SJSA1 (cell line): ENCODE measurements at regions not wholly inside any gene's neighbourhood (a gene's known extent, or its start where the extent isn't known, plus 50 kb on each side); places are given as distances from the start of the nearest gene placed in this dataset.
"Not testable (repeated sequence)": the region's sequence is repeated elsewhere in the genome, so short reads cannot be mapped to it uniquely, and the experiment has no call there.

Experiments
- DNase-seq, 2 experiments: peaks; one replicate each; pipeline ENCODE4 v3.0.0-alpha.2; 2015 to 2020; ENCODE audit warnings: low spot score in 2 of 2, low read depth in 1 of 2
- H3K27ac ChIP-seq: fragments of 250-450 bp; sonication (Bioruptor Pico); 2 replicates; pipeline ENCODE4 v1.5.1; 2020; ENCODE audit warnings: mild to moderate bottlenecking, moderate library complexity
- H3K27me3 ChIP-seq: fragments of 250-450 bp; sonication (Bioruptor Pico); replicated peaks from 2 replicates; pipeline ENCODE4 v1.5.1; 2020; ENCODE audit warnings: mild to moderate bottlenecking, moderate library complexity
- H3K36me3 ChIP-seq: fragments of 250-450 bp; sonication (Bioruptor Pico); 2 replicates; pipeline ENCODE4 v1.5.1; 2020; ENCODE audit warnings: mild to moderate bottlenecking
- H3K4me1 ChIP-seq: fragments of 250-450 bp; sonication (Bioruptor Pico); replicated peaks from 2 replicates; pipeline ENCODE4 v1.6.1; 2021; ENCODE audit warnings: mild to moderate bottlenecking
- H3K4me3 ChIP-seq: fragments of 250-450 bp; sonication (Bioruptor Pico); 2 replicates; pipeline ENCODE4 v1.5.1; 2020; ENCODE audit warnings: mild to moderate bottlenecking
- H3K9me3 ChIP-seq: fragments of 250-450 bp; sonication (Bioruptor Pico); replicated peaks from 2 replicates; pipeline ENCODE4 v1.5.1; 2020; ENCODE audit warnings: mild to moderate bottlenecking

DNA sequence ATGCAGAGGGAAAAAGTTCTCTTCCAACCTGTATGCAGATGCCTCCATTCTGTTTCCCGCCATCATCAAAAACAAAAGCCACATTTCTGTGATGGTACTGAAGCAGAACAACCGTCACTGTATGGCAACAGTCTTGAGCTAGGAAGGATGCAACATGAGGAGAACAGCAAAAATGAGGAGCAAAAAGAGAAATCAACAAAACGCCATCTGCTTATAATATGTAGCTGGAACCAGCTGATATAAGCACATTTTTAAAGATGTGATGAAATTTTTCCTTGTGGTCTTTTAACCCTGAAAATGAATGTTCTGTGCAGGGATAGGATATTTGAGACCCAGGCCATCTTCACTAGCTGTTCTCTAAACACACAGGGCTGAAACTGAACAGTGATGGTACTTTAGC lies 287.0 kb downstream of the ZIC4 start:
- Histone ChIP-seq H3K9me3 (no peaks in the 10 kb centered on the region), H3K4me3 (no peak overlapping the region), H3K4me1 (peaks cover 7% of the 10 kb centered on the region), H3K36me3 (no peaks in the 10 kb centered on the region), H3K27me3 (no peaks in the 10 kb centered on the region), H3K27ac (0 out of 2 replicates have a peak overlapping the region, but pooled peaks have one; percentile 4)
- DNase-seq, result no peak

DNA sequence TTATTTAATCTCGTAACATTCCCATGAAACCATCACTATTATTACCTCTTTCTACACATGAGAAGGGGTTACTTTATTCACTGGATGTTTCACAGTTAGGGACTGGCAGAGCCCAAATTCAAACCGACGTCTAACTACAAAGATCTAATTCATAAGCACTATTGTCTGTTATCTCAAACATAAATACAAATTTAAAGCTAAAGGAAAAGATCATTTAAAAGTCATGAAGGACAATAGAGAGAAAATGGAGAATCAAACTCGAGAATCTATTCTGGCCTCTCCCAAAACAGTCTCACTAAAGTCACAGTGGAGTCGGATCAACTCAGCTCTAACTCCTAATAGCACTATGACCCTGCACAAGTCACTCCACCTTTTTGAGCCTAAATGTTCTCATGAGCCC lies 287.7 kb downstream of the ZIC4 start:
- Histone ChIP-seq H3K4me1 (peaks cover 14% of the 10 kb centered on the region), H3K4me3 (no peak overlapping the region), H3K36me3 (no peaks in the 10 kb centered on the region), H3K9me3 (no peaks in the 10 kb centered on the region), H3K27ac (no peak overlapping the region), H3K27me3 (no peaks in the 10 kb centered on the region)
- no peak for DNase-seq

DNA sequence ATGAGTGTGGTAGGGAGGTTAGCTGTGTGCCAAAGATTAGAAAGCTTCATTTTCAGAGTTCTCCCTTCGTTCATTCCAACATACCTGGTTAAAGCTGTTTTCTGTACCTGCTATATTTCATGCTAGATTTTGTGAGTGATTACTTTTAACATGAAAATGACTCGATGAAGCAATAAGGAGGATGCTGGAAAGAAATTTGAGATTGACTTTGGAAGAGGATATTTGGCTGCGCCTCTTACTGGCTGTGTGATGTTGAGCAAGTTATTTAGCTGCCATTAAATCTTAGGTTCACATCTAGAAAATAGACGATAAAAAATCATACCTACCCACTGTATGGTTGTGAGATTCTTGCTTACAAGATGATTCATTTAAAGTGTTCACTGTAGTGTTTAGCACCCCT lies 288.7 kb downstream of the ZIC4 start:
- peaks cover 23% of the 10 kb centered on the region for H3K4me1 ChIP-seq

DNA sequence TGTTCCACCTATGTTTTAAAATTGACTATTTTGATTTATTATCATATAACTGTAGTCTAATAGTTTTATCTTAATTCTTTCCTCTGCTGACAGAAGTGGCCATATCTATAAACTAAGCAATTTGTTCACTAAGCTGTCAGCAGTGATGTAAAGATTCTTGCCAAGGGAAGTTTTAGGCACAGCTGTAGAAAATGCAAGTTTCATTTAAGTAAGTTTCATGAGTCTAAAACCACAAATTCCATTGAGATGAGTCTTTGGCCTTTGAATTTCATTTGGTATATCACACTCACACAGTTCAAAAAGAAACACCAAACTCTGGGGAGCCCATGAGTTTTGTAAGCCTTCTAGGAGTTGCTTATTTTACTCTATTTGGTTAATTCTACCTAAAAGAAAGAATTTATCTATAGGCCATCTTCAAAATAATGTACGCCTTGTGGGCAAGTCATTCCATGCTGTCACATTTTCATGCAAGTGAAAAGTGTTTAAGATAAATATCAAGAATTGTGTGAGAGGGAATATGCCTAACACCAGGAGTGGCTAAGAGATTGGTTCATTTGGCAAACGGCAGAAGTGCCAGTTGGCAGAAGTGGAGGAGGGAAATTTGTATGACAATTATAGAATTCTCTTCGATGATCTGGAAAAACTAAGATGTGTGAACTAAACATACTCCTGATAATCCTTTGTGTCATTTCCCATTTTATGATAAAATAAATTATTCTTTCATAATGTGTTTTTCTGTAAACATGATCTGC lies 292.9 kb downstream of the ZIC4 start:
- Histone ChIP-seq H3K27ac (peak overlapping the region; percentile 92), H3K9me3 (no peaks in the 10 kb centered on the region), H3K4me3 (no peak overlapping the region), H3K27me3 (no peaks in the 10 kb centered on the region), H3K36me3 (no peaks in the 10 kb centered on the region), H3K4me1 (peaks cover 18% of the 10 kb centered on the region)
- peak; percentile 37 to 79 for DNase-seq

More for the DNA sequence above, 288.7 kb downstream of the ZIC4 start:
- H3K4me3 ChIP-seq, result no peak overlapping the region
- no peak overlapping the region for H3K27ac ChIP-seq
- no peaks in the 10 kb centered on the region for H3K36me3 ChIP-seq
- H3K27me3 ChIP-seq, result no peaks in the 10 kb centered on the region
- no peaks in the 10 kb centered on the region for H3K9me3 ChIP-seq
- no peak for DNase-seq

DNA sequence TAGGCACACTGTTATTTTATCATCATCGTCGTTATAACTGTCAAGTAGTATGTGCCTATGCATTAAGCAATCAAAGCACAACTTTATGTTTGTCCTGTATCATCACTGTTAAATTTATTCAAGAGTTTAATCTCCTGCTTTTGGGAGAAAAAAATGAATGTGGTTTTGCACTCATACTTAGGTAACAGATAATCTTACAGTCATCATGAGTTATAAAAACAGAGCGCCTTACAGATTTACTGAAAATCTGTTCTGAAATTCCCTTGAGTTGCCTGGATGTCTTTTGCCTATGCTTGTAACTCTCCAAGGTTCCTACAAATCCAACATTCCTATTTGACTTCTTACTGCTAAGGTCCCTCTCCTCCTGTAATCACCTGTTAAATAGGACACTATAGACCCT lies 307.3 kb downstream of the ZIC4 start:
- Histone ChIP-seq H3K9me3 (no peaks in the 10 kb centered on the region), H3K27me3 (no peaks in the 10 kb centered on the region), H3K4me1 (no peaks in the 10 kb centered on the region), H3K36me3 (no peaks in the 10 kb centered on the region), H3K4me3 (no peak overlapping the region), H3K27ac (no peak overlapping the region)
- no peak for DNase-seq

DNA sequence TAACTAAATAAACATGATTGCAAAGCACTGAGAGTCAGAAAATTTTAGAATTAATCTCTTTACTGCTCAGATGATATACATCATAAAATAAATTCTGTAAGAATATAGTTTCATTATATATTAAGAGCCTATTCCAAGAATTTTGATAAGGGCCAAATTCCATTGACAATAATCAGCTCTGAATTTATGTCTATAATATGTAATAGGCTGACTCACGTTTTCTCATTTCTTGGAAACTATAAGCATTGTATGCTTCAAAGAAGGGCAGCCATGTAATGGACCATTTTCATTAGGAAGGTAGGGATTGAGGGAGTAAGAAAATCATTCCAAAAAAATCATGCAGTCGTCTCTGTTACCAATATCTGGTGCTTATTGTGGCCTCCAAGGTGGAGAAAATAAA lies 315.9 kb downstream of the ZIC4 start:
- Histone ChIP-seq H3K36me3 (no peaks in the 10 kb centered on the region), H3K4me3 (no peak overlapping the region), H3K9me3 (no peaks in the 10 kb centered on the region), H3K27me3 (no peaks in the 10 kb centered on the region), H3K4me1 (no peaks in the 10 kb centered on the region), H3K27ac (no peak overlapping the region)
- no peak for DNase-seq

DNA sequence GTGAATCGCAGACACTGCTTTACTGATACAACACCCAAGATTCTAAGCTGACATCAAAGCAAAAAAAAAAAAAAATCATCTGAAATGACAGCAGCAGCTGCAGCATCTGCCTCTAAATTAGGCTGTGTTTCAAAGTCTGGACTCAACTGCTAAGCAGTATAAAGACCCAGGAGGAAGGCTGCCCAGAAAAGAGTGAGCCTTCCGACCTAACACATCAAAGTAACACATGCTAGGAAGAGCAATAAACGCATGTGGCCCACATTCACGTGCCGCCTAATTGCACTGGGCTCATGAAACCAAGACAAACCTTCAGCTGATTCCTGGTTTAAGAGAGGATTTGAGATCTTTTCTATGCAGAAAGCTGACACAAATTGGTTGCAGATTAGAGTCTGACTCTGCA lies 317.1 kb downstream of the ZIC4 start:
- Histone ChIP-seq H3K27ac (no peak overlapping the region), H3K4me3 (no peak overlapping the region)

DNA sequence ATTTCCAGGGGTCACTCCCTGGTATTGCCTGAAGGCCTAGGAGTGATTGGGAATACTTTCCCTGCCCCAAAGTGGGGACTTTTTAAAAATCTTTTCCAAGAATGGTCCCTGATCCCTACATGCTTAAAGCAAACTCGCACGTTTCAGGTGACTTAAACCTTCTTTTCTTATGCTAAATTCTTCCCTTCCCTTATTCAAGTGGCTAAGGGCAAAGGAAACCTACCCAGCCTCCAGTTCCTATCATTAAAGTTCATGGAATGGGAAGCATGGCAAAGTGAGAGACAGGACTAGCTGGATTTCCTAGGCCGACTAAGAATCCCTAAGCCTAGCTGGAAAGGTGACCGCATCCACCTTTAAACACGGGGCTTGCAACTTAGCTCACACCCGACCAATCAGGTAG lies 346.8 kb downstream of the ZIC4 start:
- not testable (repeated sequence) for DNase-seq, H3K9me3 ChIP-seq, H3K27me3 ChIP-seq, H3K4me1 ChIP-seq, H3K4me3 ChIP-seq, H3K27ac ChIP-seq, H3K36me3 ChIP-seq

More for the DNA sequence above, 317.1 kb downstream of the ZIC4 start:
- H3K36me3 ChIP-seq, result no peaks in the 10 kb centered on the region
- no peaks in the 10 kb centered on the region for H3K9me3 ChIP-seq
- H3K4me1 ChIP-seq, result no peaks in the 10 kb centered on the region
- H3K27me3 ChIP-seq, result no peaks in the 10 kb centered on the region
- no peak for DNase-seq

DNA sequence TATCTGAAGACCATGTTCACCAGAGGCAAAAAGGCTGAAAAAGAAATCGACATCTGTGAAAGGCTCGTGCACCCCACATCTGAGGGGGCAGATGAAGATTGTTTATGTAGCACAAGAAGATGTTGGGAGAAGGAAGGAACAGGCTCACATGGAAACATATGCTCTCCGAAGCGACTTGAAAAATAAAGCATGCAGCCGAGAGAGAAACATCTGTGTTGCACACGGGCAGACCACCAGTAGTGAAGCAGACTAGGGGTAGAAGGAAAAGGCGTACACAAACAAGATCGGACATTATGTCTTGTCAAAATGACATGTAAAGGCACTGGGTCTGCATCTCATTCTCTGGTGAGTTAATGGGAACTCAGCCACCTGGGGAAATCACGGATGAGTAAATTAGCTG lies 356.5 kb downstream of the ZIC4 start:
- Histone ChIP-seq H3K4me1 (no peaks in the 10 kb centered on the region), H3K27ac (no peak overlapping the region), H3K4me3 (no peak overlapping the region), H3K9me3 (0 out of 2 replicates have a peak, but pooled peaks cover 3% of the 10 kb centered on the region), H3K27me3 (no peaks in the 10 kb centered on the region), H3K36me3 (no peaks in the 10 kb centered on the region)
- no peak for DNase-seq

DNA sequence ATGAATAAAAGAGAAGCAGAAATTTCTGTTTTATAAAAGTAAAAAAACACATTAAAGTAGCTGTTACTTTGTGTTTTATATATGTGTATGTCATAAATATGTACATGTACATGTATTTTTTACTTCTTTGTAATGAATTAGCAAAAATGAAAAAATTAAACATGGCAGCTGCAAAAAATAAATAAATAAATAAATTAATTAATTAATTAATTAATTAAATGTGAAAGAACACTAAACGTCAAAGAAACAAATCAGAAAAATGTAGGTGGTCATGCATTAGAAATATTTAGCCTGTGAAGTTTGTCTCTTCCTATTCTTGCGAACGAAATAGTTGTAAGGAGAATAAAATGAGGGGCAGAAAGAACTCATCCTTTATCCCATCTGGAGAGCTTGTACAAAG lies 357.0 kb downstream of the ZIC4 start:
- no peaks in the 10 kb centered on the region for H3K27me3 ChIP-seq
- H3K4me3 ChIP-seq, result no peak overlapping the region
- DNase-seq, result no peak
- H3K36me3 ChIP-seq, result no peaks in the 10 kb centered on the region
- H3K4me1 ChIP-seq, result no peaks in the 10 kb centered on the region
- H3K27ac ChIP-seq, result no peak overlapping the region
- H3K9me3 ChIP-seq, result 0 out of 2 replicates have a peak, but pooled peaks cover 3% of the 10 kb centered on the region

DNA sequence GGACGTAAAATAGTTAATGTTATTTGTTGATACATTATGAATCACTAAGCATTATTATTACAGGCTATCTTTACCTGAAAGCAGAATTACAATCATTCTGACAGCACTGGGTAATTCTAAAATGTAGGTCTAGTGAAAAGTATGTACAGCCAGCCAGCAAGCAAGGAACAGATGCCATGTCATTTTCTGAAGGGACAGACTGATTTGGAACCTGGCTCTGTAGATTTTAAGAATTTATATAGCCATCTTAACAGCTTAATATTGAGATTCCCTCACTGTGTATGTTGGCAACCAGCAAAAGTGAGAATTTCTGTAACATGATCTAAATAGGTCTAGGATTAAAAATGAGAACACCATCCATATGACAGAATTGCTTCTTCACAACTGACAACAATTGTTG lies 359.4 kb downstream of the ZIC4 start:
- Histone ChIP-seq H3K9me3 (0 out of 2 replicates have a peak, but pooled peaks cover 3% of the 10 kb centered on the region), H3K36me3 (no peaks in the 10 kb centered on the region), H3K4me3 (no peak overlapping the region), H3K27me3 (no peaks in the 10 kb centered on the region), H3K4me1 (no peaks in the 10 kb centered on the region), H3K27ac (no peak overlapping the region)
- DNase-seq, result no peak

DNA sequence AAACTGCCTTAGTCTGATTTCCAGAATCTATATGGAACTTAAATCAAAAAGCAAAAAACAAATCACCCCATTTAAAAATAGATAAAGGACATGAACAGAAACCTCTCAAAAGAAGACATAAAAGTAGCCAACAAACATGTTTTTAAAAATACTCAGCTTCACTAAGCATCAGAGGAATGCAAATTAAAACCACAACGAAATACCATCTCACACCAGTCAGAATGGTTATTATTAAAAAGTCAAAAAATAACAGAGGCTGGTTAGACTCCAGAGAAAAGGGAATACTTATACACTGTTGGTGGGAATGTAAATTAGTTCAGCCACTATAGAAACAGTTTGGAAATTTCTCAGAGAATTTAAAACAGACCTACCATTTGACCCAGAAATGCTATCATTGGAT lies 367.9 kb downstream of the ZIC4 start:
- no peaks in the 10 kb centered on the region for H3K36me3 ChIP-seq
- peaks cover 4% of the 10 kb centered on the region; the same call in 1 of the 2 replicates for H3K9me3 ChIP-seq
- H3K4me3 ChIP-seq, result no peak overlapping the region
- H3K4me1 ChIP-seq, result no peaks in the 10 kb centered on the region
- no peaks in the 10 kb centered on the region for H3K27me3 ChIP-seq
- DNase-seq, result peak in 1 of 2 experiments; percentile 20
- H3K27ac ChIP-seq, result no peak overlapping the region

DNA sequence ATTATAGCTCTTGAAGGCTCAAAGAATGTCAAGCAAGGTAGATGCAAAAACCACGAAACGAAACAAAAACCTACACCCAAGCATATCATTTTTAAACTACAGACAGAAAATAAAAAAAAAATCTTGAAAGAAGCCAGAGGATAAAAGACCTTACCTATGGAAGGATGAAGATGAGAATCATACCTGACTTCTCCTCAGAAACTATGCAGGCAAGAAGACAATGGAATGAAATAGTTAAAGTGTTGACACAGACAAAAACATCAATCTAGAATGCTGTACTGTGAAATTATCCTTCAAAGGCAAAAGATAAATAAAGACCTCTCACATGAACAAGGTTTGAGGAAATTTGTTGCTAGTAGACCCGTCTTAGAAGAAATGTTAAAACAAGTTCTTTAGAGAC lies 372.0 kb downstream of the ZIC4 start:
- DNase-seq, result no peak

DNA sequence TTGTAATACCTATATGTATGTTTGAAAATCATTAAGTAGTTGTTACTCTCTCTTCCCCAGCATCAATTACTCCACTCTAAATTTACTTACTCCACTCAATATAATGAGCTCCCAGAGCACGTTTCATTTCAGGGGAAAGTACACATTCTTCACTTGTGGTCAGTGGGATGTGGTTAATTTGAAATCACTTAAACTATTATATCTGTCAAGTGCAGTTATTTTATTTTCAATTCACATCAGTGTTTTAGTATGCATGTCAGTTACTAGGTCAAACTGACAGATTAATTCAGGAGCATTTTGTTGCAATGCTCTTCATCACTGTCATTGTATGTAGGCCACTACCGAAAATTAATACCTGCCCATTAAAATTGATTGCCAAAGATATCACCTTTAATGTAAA lies 376.1 kb downstream of the ZIC4 start:
- no peak overlapping the region for H3K4me3 ChIP-seq
- H3K27ac ChIP-seq, result no peak overlapping the region
- H3K36me3 ChIP-seq, result no peaks in the 10 kb centered on the region
- no peaks in the 10 kb centered on the region for H3K4me1 ChIP-seq
- no peaks in the 10 kb centered on the region for H3K27me3 ChIP-seq
- peaks cover 4% of the 10 kb centered on the region; the same call in 1 of the 2 replicates for H3K9me3 ChIP-seq
- no peak for DNase-seq

More for the DNA sequence above, 372.0 kb downstream of the ZIC4 start:
- H3K4me3 ChIP-seq, result no peak overlapping the region
- no peak overlapping the region for H3K27ac ChIP-seq
- no peaks in the 10 kb centered on the region for H3K36me3 ChIP-seq
- H3K27me3 ChIP-seq, result no peaks in the 10 kb centered on the region
- H3K9me3 ChIP-seq, result peaks cover 4% of the 10 kb centered on the region; the same call in 1 of the 2 replicates
- H3K4me1 ChIP-seq, result no peaks in the 10 kb centered on the region

DNA sequence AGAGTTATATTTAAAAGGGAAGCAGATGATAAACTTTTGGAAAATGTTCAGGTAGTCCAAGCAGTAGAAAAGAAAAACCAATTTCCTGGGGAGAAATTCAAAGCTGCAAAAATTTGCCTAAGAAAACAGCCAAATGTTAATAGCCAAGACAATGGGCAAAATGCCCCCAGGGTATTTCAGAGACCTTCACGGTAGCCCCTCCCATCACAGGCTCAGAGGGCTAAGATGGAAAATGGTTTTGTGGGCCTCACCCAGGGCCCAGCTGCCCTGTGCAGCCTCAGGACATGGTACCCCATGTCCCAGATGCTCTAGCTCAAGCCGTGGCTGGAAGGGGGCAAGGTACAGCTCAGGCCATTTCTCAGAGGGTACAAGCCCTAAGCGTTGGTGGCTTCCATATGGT lies 391.0 kb downstream of the ZIC4 start:
- H3K36me3 ChIP-seq, result no peaks in the 10 kb centered on the region
- no peak overlapping the region for H3K27ac ChIP-seq

More for the DNA sequence above, 391.0 kb downstream of the ZIC4 start:
- H3K4me1 ChIP-seq, result no peaks in the 10 kb centered on the region
- no peak overlapping the region for H3K4me3 ChIP-seq
- no peaks in the 10 kb centered on the region for H3K27me3 ChIP-seq
- DNase-seq, result no peak
- H3K9me3 ChIP-seq, result no peaks in the 10 kb centered on the region
